Sigmoid colon (tissue), 4 donors: ENCODE measurements at regions not wholly inside any gene's neighbourhood (a gene's known extent, or its start where the extent isn't known, plus 50 kb on each side); places are given as distances from the start of the nearest gene placed in this dataset.

ENCODE experiments used
- POLR2AphosphoS5 ChIP-seq, 4 donors: sonication (generic); formaldehyde crosslinking; IDR thresholded peaks; one replicate each; pipeline ENCODE4 v1.6.1; 2017; ENCODE audit warnings: antibody characterized with exemption in 4 of 4
- TF ChIP-seq, protein P1 (sequence below), 4 experiments: fragments of 450-650 bp in 3 of 4; fragments of 200-600 bp in 1 of 4; IDR thresholded peaks; one replicate each; pipeline ENCODE4 v1.5.1; 2016 to 2019; ENCODE audit warnings: antibody characterized with exemption in 4 of 4, mild to moderate bottlenecking in 3 of 4, moderate library complexity in 2 of 4

DNA sequence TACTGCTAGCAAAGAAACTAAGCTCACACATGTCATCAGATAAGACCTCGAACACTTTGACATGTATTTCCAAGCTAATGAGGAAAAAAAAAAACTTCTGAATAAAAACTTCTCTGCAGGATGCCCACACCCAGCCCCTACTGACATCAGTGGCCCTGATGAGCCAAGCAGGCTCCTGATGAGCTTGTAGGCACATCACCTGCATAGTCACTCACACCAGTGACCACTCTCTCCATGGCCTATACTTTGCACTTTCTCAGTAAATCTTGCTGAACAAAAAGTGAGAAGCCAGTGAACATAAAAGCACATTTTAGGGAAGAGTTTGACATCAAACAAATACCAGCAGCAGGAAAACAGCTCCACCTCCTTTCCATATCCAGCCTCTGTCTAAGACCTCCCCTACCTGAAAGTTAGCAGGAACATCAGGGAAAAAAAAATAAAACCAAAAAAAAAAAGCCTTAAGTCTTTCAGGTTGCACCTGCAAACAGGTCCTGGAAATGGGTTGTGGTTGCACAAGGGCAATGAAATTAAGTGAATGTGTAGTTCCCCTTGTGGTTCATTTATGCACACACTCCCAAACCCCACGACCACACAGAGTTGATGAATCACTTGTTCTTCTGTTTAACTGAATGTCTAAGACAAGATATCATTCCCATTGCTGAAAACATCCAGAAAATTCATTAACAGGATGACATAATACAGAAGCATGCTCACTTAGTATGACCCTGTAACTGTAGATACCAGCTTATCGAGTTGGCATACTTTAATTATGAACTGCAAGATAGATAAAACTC, 205.2 kb upstream of the PDE1C start:
- TF ChIP-seq, protein P1, sequence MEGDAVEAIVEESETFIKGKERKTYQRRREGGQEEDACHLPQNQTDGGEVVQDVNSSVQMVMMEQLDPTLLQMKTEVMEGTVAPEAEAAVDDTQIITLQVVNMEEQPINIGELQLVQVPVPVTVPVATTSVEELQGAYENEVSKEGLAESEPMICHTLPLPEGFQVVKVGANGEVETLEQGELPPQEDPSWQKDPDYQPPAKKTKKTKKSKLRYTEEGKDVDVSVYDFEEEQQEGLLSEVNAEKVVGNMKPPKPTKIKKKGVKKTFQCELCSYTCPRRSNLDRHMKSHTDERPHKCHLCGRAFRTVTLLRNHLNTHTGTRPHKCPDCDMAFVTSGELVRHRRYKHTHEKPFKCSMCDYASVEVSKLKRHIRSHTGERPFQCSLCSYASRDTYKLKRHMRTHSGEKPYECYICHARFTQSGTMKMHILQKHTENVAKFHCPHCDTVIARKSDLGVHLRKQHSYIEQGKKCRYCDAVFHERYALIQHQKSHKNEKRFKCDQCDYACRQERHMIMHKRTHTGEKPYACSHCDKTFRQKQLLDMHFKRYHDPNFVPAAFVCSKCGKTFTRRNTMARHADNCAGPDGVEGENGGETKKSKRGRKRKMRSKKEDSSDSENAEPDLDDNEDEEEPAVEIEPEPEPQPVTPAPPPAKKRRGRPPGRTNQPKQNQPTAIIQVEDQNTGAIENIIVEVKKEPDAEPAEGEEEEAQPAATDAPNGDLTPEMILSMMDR (IDR thresholded peaks at IDR 0.05): no peak
- no peak for TF ChIP-seq POLR2AphosphoS5 (IDR thresholded peaks at IDR 0.05)
